ENCODE measurements at regions not wholly inside any gene's neighbourhood (a gene's known extent, or its start where the extent isn't known, plus 50 kb on each side); places are given as distances from the start of the nearest gene placed in this dataset.

DNA sequence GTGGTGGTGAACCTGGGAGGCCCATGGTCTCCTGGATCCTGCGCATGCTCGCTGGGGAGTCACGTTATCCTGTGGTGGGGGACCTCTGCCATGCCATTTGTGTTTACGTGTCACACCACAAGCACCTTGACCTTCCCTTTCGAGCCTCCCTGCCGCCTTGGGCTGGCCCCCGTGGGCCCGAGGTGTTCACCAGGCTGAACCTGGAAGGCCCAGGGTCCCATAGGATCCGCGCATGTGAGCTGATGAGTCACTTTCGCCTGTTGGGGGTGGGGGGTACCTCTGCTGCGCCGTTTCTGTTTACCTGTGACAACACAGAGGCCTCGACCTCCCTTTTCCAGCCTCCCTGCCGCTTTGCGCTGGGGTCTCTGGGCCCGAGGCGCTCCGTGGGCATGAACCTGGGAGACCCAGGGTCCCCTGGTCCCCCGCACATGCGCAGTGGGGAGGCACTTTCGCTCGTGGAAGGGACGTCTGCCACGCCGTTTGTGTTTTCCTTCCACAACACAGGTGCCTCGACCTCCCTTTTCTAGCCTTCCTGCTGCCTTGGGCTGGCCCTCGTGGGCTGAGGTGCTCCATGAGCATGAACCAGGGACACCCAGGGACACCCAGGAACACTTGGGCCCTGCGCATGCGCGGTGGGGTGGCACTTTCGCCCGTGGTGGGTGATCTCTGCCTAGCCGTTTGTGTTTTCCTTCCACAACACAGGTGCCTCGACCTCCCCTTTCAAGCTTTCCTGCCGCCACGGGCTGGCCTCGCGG is 334.1 kb downstream of the ALG10 start:
- in situ Hi-C loops (cut with MboI; ENCODE audit: low pct_ligation_motif_present in 1 of 4, low pct_unique_long_range_greater_than_20kb in 1 of 4, low sequenced_read_pairs in 3 of 4), result no loop called here
- Histone ChIP-seq H3K36me3 (no peaks in the 10 kb centered on the region), H3K9me3 (peaks cover 7 to 13% of the 10 kb centered on the region in 2 donors), H3K4me1 (no peaks in the 10 kb centered on the region), H3K4me3 (no peak overlapping the region), H3K27ac (no peak overlapping the region), H3K27me3 (peaks cover 4% of the 10 kb centered on the region)
- TF ChIP-seq, protein P1, sequence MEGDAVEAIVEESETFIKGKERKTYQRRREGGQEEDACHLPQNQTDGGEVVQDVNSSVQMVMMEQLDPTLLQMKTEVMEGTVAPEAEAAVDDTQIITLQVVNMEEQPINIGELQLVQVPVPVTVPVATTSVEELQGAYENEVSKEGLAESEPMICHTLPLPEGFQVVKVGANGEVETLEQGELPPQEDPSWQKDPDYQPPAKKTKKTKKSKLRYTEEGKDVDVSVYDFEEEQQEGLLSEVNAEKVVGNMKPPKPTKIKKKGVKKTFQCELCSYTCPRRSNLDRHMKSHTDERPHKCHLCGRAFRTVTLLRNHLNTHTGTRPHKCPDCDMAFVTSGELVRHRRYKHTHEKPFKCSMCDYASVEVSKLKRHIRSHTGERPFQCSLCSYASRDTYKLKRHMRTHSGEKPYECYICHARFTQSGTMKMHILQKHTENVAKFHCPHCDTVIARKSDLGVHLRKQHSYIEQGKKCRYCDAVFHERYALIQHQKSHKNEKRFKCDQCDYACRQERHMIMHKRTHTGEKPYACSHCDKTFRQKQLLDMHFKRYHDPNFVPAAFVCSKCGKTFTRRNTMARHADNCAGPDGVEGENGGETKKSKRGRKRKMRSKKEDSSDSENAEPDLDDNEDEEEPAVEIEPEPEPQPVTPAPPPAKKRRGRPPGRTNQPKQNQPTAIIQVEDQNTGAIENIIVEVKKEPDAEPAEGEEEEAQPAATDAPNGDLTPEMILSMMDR (IDR thresholded peaks at IDR 0.05), result no peak
- no peak for TF ChIP-seq EP300 (IDR thresholded peaks at IDR 0.05; ENCODE audit: low read depth)
- TF ChIP-seq POLR2A (IDR thresholded peaks at IDR 0.05), result no peak
- no peak for TF ChIP-seq POLR2AphosphoS5 (IDR thresholded peaks at IDR 0.05)
- DNase-seq, result no peak
- intact Hi-C loops (cut with DNase I; ENCODE audit: low total_unique reads), result no loop called here
- 77 to 88% methylated on average over 4 to 39 of the region's 39 CpGs for WGBS, 2 donors (ENCODE audit: low coverage in 1 of 2)

DNA sequence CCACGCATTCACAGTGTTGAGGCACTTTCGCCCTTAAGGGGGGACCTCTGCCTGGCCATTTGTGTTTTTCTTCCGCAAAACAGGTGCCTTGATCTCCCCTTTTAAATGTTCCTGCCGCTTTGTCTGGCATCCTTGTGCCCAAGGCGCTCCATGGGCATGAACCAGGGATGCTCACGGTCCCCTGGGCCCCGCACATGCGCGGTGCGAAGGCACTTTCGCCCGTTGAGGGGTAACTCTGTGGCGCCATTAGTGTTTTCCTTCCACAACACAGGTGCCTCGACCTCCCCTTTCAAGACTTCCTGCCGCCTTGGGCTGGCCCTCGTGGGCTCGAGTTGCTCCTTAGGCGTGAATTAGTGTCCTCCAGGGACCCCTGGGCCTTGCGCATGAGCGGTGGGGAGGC is 335.5 kb downstream of the ALG10 start:
- H3K4me3 ChIP-seq, result no peak overlapping the region
- intact Hi-C loops (cut with DNase I; ENCODE audit: low total_unique reads), result no loop called here
- TF ChIP-seq POLR2AphosphoS5 (IDR thresholded peaks at IDR 0.05) (no peak), POLR2A (IDR thresholded peaks at IDR 0.05) (no peak), EP300 (IDR thresholded peaks at IDR 0.05; ENCODE audit: low read depth) (no peak)
- TF ChIP-seq, protein P1 (IDR thresholded peaks at IDR 0.05), result no peak
- no peaks in the 10 kb centered on the region for H3K4me1 ChIP-seq
- H3K27ac ChIP-seq, result no peak overlapping the region
- DNase-seq, result no peak
- H3K27me3 ChIP-seq, result peaks cover 4% of the 10 kb centered on the region
- 62% methylated on average over 20 of the region's 20 CpGs; no CpG with 5 or more reads in 1 of the 2 donors for WGBS, 2 donors (ENCODE audit: low coverage in 1 of 2)
- in situ Hi-C loops (cut with MboI; ENCODE audit: low pct_ligation_motif_present in 1 of 4, low pct_unique_long_range_greater_than_20kb in 1 of 4, low sequenced_read_pairs in 3 of 4), result no loop called here
- no peaks in the 10 kb centered on the region for H3K36me3 ChIP-seq
- H3K9me3 ChIP-seq, result peaks cover 4 to 13% of the 10 kb centered on the region in 2 donors

DNA sequence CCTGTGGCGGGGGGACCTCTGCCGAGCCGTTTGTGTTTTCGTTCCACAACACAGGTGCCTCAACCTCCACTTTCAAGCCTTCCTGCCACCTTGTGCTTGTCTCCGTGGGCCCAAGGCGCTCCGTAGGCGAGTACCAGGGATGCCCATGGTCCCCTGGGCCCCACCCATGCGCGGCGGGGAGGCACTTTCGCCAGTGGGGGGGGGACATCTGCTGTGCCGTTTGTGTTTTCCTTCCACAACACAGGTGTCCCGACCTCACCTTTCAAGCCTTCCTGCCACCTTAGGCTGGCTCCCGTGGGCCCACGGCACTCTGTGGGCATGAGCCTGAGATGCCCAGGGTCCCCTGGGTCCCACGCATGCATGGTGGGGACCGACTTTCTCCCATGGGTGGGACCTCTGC is 335.9 kb downstream of the ALG10 start:
- intact Hi-C loops (cut with DNase I; ENCODE audit: low total_unique reads) (no loop called here), in situ Hi-C loops (cut with MboI; ENCODE audit: low pct_ligation_motif_present in 1 of 4, low pct_unique_long_range_greater_than_20kb in 1 of 4, low sequenced_read_pairs in 3 of 4) (no loop called here)
- no peak for DNase-seq
- Histone ChIP-seq H3K27me3 (peaks cover 4% of the 10 kb centered on the region), H3K9me3 (peaks cover 4 to 17% of the 10 kb centered on the region in 2 donors), H3K27ac (no peak overlapping the region), H3K36me3 (no peaks in the 10 kb centered on the region), H3K4me3 (no peak overlapping the region), H3K4me1 (no peaks in the 10 kb centered on the region)
- WGBS, 2 donors (ENCODE audit: low coverage in 1 of 2), result 70 to 80% methylated on average over 2 to 18 of the region's 18 CpGs
- TF ChIP-seq POLR2A (IDR thresholded peaks at IDR 0.05) (no peak), POLR2AphosphoS5 (IDR thresholded peaks at IDR 0.05) (no peak), EP300 (IDR thresholded peaks at IDR 0.05; ENCODE audit: low read depth) (no peak)
- TF ChIP-seq, protein P1 (IDR thresholded peaks at IDR 0.05), result no peak

DNA sequence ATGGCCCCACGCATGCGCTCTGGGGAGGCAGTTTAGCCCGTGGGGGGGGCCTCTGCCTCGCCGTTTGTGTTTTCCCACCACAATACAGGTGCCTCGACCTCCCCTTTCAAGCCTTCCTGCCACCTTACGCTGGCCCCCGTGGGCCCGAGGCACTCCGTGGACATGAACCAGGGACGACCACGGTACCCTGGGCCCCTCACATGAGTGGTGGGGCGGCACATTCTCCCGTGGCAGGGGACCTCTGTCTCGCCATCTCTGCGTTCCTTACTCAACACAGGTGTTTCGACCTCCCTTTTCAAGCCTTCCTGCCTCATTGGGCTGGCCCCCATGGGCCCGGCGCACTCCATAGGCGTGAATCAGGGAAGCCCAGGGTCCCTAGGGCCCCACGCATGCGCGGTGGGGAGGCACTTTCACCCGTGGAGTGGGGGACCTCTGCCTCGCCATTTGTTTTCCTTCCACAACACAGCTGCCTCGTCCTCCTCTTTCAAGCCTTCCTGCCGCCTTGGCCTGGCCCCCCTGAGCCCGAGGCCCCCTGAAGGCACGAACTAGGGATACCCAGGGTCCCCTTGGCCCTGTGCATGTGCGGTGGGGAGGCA is 339.5 kb downstream of the ALG10 start:
- in situ Hi-C loops (cut with MboI; ENCODE audit: low pct_ligation_motif_present in 1 of 4, low pct_unique_long_range_greater_than_20kb in 1 of 4, low sequenced_read_pairs in 3 of 4), result no loop called here
- TF ChIP-seq POLR2AphosphoS5 (IDR thresholded peaks at IDR 0.05) (no peak), EP300 (IDR thresholded peaks at IDR 0.05; ENCODE audit: low read depth) (no peak)
- peaks cover 8 to 33% of the 10 kb centered on the region in 2 donors for H3K9me3 ChIP-seq
- intact Hi-C loops (cut with DNase I; ENCODE audit: low total_unique reads), result no loop called here
- no peaks in the 10 kb centered on the region for H3K36me3 ChIP-seq
- H3K27me3 ChIP-seq, result peaks cover 4% of the 10 kb centered on the region
- DNase-seq, result no peak
- H3K4me1 ChIP-seq, result no peaks in the 10 kb centered on the region
- WGBS, 2 donors (ENCODE audit: low coverage in 1 of 2), result 52 to 69% methylated on average over 11 to 30 of the region's 30 CpGs
- no peak overlapping the region for H3K4me3 ChIP-seq
- no peak overlapping the region for H3K27ac ChIP-seq
